Fibroblast of lung (primary cell): ENCODE measurements at regions not wholly inside any gene's neighbourhood (a gene's known extent, or its start where the extent isn't known, plus 50 kb on each side); places are given as distances from the start of the nearest gene placed in this dataset.

Experiments
- DNase-seq, 2 donors: peaks; one replicate each; pipeline versions ENCODE4 v3.0.0 to v3.0.0-alpha.2; 2010; ENCODE audit warnings: low read depth in 2 of 2
- H2AFZ ChIP-seq: 2 replicates; pipeline ENCODE4 v1.5.1; 2012; ENCODE audit warnings: low read length, control low read depth, inconsistent platforms
- H3K27ac ChIP-seq: 2 replicates; pipeline ENCODE4 v1.5.1; 2011; ENCODE audit warnings: low read length, control low read depth; ENCODE audit not compliant: insufficient read depth
- H3K27me3 ChIP-seq: 2 replicates; pipeline ENCODE4 v1.5.1; 2011; ENCODE audit warnings: mild to moderate bottlenecking, low read length; ENCODE audit not compliant: control insufficient read depth, insufficient read depth
- H3K36me3 ChIP-seq: 2 replicates; pipeline ENCODE4 v1.5.1; 2011; ENCODE audit warnings: low read length; ENCODE audit not compliant: control insufficient read depth, insufficient read depth
- H3K4me1 ChIP-seq: 2 replicates; pipeline ENCODE4 v1.5.1; 2011; ENCODE audit warnings: low read length; ENCODE audit not compliant: control insufficient read depth, insufficient read depth; ENCODE audit errors: extremely low read depth
- H3K4me2 ChIP-seq: 2 replicates; pipeline ENCODE4 v1.5.1; 2011; ENCODE audit warnings: low read length, control low read depth; ENCODE audit not compliant: insufficient read depth; ENCODE audit errors: extremely low read depth
- H3K4me3 ChIP-seq, 4 experiments: fragments of 200-600 bp in 1 of 4; sonication (generic) in 1 of 4; replicated peaks in 1 of 4; 2 replicates each; pipeline ENCODE4 v1.5.1; 2011 to 2016; ENCODE audit warnings: low read length in 4 of 4, low read depth in 3 of 4, mild to moderate bottlenecking in 3 of 4, control low read depth in 2 of 4, inconsistent platforms in 1 of 4, mixed read lengths in 1 of 4; ENCODE audit not compliant: insufficient read depth in 1 of 4; ENCODE audit errors: control extremely low read depth in 1 of 4
- H3K79me2 ChIP-seq: 2 replicates; pipeline ENCODE4 v1.5.1; 2012; ENCODE audit warnings: mild to moderate bottlenecking, low read length, inconsistent platforms; ENCODE audit not compliant: control insufficient read depth, insufficient read depth
- H3K9ac ChIP-seq: 2 replicates; pipeline ENCODE4 v1.5.1; 2011; ENCODE audit warnings: mild to moderate bottlenecking, low read length, control low read depth; ENCODE audit not compliant: insufficient read depth
- H3K9me3 ChIP-seq: 2 replicates; pipeline ENCODE4 v1.5.1; 2012; ENCODE audit warnings: low read depth, low read length; ENCODE audit not compliant: control insufficient read depth, insufficient read depth
- H4K20me1 ChIP-seq: 2 replicates; pipeline ENCODE4 v1.5.1; 2011; ENCODE audit warnings: low read length; ENCODE audit not compliant: control insufficient read depth, insufficient read depth; ENCODE audit errors: extremely low read depth
- EZH2 ChIP-seq: IDR thresholded peaks from 2 replicates; pipeline ENCODE4 v1.5.1; 2012; ENCODE audit warnings: low read length, control low read depth, mild to moderate bottlenecking; ENCODE audit errors: missing control alignments
- TF ChIP-seq, protein P1 (sequence below), 2 donors: IDR thresholded peaks in 1 of 2; conservative IDR thresholded peaks in 1 of 2; 1 replicate in 1 of 2; 2 replicates in 1 of 2; pipeline ENCODE4 v1.5.1; 2011 to 2012; ENCODE audit warnings: low read length in 2 of 2, control low read depth in 1 of 2, inconsistent platforms in 1 of 2, low read depth in 1 of 2, mild to moderate bottlenecking in 1 of 2

- Histone ChIP-seq H3K4me1 (no peaks in the 10 kb centered on the region), H3K79me2 (no peaks in the 10 kb centered on the region), H3K4me3 (no peak overlapping the region), H3K27ac (no peak overlapping the region), H3K4me2 (no peak overlapping the region), H4K20me1 (no peaks in the 10 kb centered on the region), H3K9me3 (no peaks in the 10 kb centered on the region), H3K27me3 (no peaks in the 10 kb centered on the region), H3K9ac (no peak overlapping the region), H2AFZ (no peak overlapping the region), H3K36me3 (no peaks in the 10 kb centered on the region)
- TF ChIP-seq EZH2 = no peak
- TF ChIP-seq, protein P1, sequence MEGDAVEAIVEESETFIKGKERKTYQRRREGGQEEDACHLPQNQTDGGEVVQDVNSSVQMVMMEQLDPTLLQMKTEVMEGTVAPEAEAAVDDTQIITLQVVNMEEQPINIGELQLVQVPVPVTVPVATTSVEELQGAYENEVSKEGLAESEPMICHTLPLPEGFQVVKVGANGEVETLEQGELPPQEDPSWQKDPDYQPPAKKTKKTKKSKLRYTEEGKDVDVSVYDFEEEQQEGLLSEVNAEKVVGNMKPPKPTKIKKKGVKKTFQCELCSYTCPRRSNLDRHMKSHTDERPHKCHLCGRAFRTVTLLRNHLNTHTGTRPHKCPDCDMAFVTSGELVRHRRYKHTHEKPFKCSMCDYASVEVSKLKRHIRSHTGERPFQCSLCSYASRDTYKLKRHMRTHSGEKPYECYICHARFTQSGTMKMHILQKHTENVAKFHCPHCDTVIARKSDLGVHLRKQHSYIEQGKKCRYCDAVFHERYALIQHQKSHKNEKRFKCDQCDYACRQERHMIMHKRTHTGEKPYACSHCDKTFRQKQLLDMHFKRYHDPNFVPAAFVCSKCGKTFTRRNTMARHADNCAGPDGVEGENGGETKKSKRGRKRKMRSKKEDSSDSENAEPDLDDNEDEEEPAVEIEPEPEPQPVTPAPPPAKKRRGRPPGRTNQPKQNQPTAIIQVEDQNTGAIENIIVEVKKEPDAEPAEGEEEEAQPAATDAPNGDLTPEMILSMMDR (conservative IDR thresholded peaks at IDR 0.05 in 1 of 2, IDR thresholded peaks at IDR 0.05 in 1 of 2; ENCODE audit: low read depth in 1 of 2, low read length in 2 of 2) = no peak
- peak in 1 of 2 donors; percentile 79 for DNase-seq
These were observed 76.0 kb upstream of the GIMD1 start for GRCh38 chr4:106444557-106444956.

DNA sequence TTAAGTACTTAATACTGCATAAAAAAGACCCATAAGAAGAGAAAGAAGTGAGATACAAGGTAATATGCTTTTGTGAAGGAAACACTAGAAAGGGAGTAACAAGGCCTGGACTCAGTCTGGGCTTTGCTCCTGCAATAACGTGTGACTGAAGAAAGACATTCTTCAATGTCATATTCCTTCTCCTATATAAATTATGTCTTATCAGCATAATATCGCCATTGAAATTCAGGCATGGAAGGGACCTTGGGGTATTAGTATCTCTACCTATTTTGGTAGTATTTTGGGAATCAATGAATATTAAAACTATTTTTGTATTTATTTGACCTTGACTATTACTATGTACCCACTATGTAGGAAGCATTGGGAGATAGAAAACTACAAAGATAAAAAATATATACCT lies 62.2 kb upstream of the GIMD1 start:
- Histone ChIP-seq H3K4me3 (no peak overlapping the region), H3K36me3 (no peaks in the 10 kb centered on the region), H3K27me3 (no peaks in the 10 kb centered on the region), H3K27ac (no peak overlapping the region), H3K9ac (no peak overlapping the region), H4K20me1 (no peaks in the 10 kb centered on the region), H3K79me2 (no peaks in the 10 kb centered on the region), H3K4me1 (no peaks in the 10 kb centered on the region), H3K4me2 (no peak overlapping the region), H3K9me3 (no peaks in the 10 kb centered on the region), H2AFZ (no peak overlapping the region)
- TF ChIP-seq EZH2 = no peak
- TF ChIP-seq, protein P1 (conservative IDR thresholded peaks at IDR 0.05 in 1 of 2, IDR thresholded peaks at IDR 0.05 in 1 of 2; ENCODE audit: low read depth in 1 of 2, low read length in 2 of 2) = no peak
- DNase-seq = no peak

DNA sequence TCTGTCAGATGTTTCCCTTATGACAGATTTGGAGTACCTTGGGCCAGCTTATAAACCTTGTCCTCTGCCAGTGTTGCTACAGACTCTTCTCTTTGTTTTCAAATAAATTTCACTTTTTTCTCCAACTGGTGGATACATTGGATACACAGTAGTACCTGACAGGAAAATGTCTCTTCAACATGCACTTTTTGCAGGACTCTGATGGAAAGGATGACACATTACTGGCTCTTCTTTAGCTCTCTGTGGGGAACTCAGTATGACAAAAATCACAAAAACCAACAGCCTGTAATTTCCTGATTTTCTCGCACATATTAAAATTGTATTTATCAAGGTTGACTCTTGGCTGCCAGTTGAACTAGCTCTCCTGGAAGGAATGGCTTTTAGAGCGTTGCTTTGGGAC lies 61.3 kb upstream of the GIMD1 start:
- no peaks in the 10 kb centered on the region for H4K20me1 ChIP-seq
- DNase-seq = no peak
- H3K27me3 ChIP-seq = no peaks in the 10 kb centered on the region
- no peak for TF ChIP-seq EZH2
- TF ChIP-seq, protein P1 (conservative IDR thresholded peaks at IDR 0.05 in 1 of 2, IDR thresholded peaks at IDR 0.05 in 1 of 2; ENCODE audit: low read depth in 1 of 2, low read length in 2 of 2) = no peak
- H3K4me2 ChIP-seq = no peak overlapping the region
- no peaks in the 10 kb centered on the region for H3K4me1 ChIP-seq
- H3K79me2 ChIP-seq = no peaks in the 10 kb centered on the region
- H3K27ac ChIP-seq = no peak overlapping the region
- no peaks in the 10 kb centered on the region for H3K9me3 ChIP-seq
- H3K9ac ChIP-seq = no peak overlapping the region
- H2AFZ ChIP-seq = no peak overlapping the region
- H3K36me3 ChIP-seq = no peaks in the 10 kb centered on the region
- no peak overlapping the region for H3K4me3 ChIP-seq
